B cell (primary cell): ENCODE measurements at regions not wholly inside any gene's neighbourhood (a gene's known extent, or its start where the extent isn't known, plus 50 kb on each side); places are given as distances from the start of the nearest gene placed in this dataset.

Experiments used
- ATAC-seq: fragments of 200-7000 bp; cut with Tn5 transposase; one replicate; pipeline ENCODE4 v1.10.0; 2021; ENCODE audit warnings: low read depth, mild to moderate bottlenecking, moderate number of reproducible peaks, moderate library complexity
- CTCF ChIA-PET: fragments of 350-600 bp; sonication (Branson Sonifier 250); formaldehyde crosslinking; loops from one replicate; lab custom pipeline; 2021; ENCODE audit warnings: antibody characterized with exemption, inconsistent platforms; lab: Charles Lee
- POLR2A ChIA-PET: fragments of 350-600 bp; sonication (Branson Sonifier 250); formaldehyde crosslinking; loops from one replicate; lab custom pipeline; 2021; ENCODE audit warnings: antibody characterized with exemption; lab: Charles Lee
- DNase-seq: peaks from one replicate; pipeline ENCODE4 v3.0.0; 2013
- H2AFZ ChIP-seq: 2 replicates; pipeline ENCODE4 v1.6.1; 2012; ENCODE audit warnings: mild to moderate bottlenecking, low read depth, low read length; ENCODE audit not compliant: insufficient read depth, poor library complexity, severe bottlenecking
- H3K27ac ChIP-seq, 2 donors: 1 replicate in 1 of 2; 2 replicates in 1 of 2; pipeline ENCODE4 v1.5.1; 2012 to 2013; ENCODE audit warnings: low read length in 2 of 2, mild to moderate bottlenecking in 2 of 2, moderate library complexity in 1 of 2
- H3K27me3 ChIP-seq, 4 experiments: fragments of 200-600 bp in 1 of 4; sonication (generic) in 1 of 4; replicated peaks in 1 of 4; 1 replicate in 2 of 4; 2 replicates in 2 of 4; pipeline versions ENCODE4 v1.6.1 to v1.7.0; 2013 to 2016; ENCODE audit warnings: low read length in 3 of 4, mild to moderate bottlenecking in 2 of 4, mixed read lengths in 1 of 4, moderate library complexity in 1 of 4; ENCODE audit not compliant: insufficient read depth in 4 of 4, control insufficient read depth in 3 of 4; ENCODE audit errors: control extremely low read depth in 1 of 4
- H3K36me3 ChIP-seq, 2 experiments: replicated peaks in 1 of 2; 1 replicate in 1 of 2; 2 replicates in 1 of 2; pipeline versions ENCODE4 v1.6.1 to v1.7.1; 2013; ENCODE audit warnings: low read length in 1 of 2; ENCODE audit not compliant: insufficient read depth in 2 of 2, control insufficient read depth in 1 of 2; ENCODE audit errors: control extremely low read depth in 1 of 2, extremely low read depth in 1 of 2
- H3K4me1 ChIP-seq, 2 donors: fragments of 200-600 bp in 1 of 2; sonication (generic) in 1 of 2; 1 replicate in 1 of 2; 2 replicates in 1 of 2; pipeline versions ENCODE4 v1.5.1 to v1.6.1; 2013 to 2017; ENCODE audit warnings: low read length in 2 of 2; ENCODE audit not compliant: control insufficient read depth in 2 of 2, insufficient read depth in 2 of 2
- H3K4me2 ChIP-seq: replicated peaks from 2 replicates; pipeline ENCODE3; 2012; ENCODE audit warnings: mild to moderate bottlenecking, low read depth, low read length; ENCODE audit not compliant: poor library complexity, severe bottlenecking
- H3K4me3 ChIP-seq, 5 experiments: fragments of 200-600 bp in 1 of 5; sonication (generic) in 1 of 5; 1 replicate in 3 of 5; 2 replicates in 2 of 5; pipeline versions ENCODE4 v1.5.1 to v1.7.0; 2011 to 2016; ENCODE audit warnings: low read length in 4 of 5, mild to moderate bottlenecking in 4 of 5, low read depth in 2 of 5, control low read depth in 1 of 5, moderate library complexity in 1 of 5; ENCODE audit not compliant: insufficient read depth in 1 of 5; ENCODE audit errors: control extremely low read depth in 1 of 5, extremely low read depth in 1 of 5
- H3K79me2 ChIP-seq: fragments of 200-600 bp; sonication (generic); one replicate; pipeline ENCODE4 v1.6.0; 2016; ENCODE audit warnings: low read length; ENCODE audit not compliant: control insufficient read depth, insufficient read depth
- H3K9ac ChIP-seq: fragments of 200-600 bp; sonication (generic); 2 replicates; pipeline ENCODE4 v1.6.1; 2017; ENCODE audit warnings: mild to moderate bottlenecking, low read length, moderate library complexity
- H3K9me3 ChIP-seq, 3 donors: one replicate each; pipeline versions ENCODE4 v1.6.1 to v1.7.1; 2013; ENCODE audit warnings: low read length in 2 of 3; ENCODE audit not compliant: control insufficient read depth in 2 of 3, insufficient read depth in 1 of 3; ENCODE audit errors: control extremely low read depth in 1 of 3
- H4K20me1 ChIP-seq: 2 replicates; pipeline ENCODE4 v1.6.0; 2012; ENCODE audit warnings: mild to moderate bottlenecking, low read length; ENCODE audit not compliant: insufficient read depth, control insufficient read depth, poor library complexity, severe bottlenecking
- H3K27ac Mint-ChIP-seq: one replicate; pipeline ENCODE4 v1.8.0; 2021; ENCODE audit warnings: mixed read lengths
- H3K27me3 Mint-ChIP-seq: one replicate; pipeline ENCODE4 v1.8.0; 2021; ENCODE audit warnings: mixed read lengths
- H3K4me1 Mint-ChIP-seq: one replicate; pipeline ENCODE4 v1.8.0; 2021; ENCODE audit warnings: mixed read lengths
- H3K4me3 Mint-ChIP-seq: one replicate; pipeline ENCODE4 v1.8.0; 2021; ENCODE audit warnings: mixed read lengths
- H3K9me3 Mint-ChIP-seq: one replicate; pipeline ENCODE4 v1.8.0; 2022; ENCODE audit warnings: mixed read lengths; ENCODE audit not compliant: insufficient read depth
- CTCF ChIP-seq: fragments of 200-600 bp; IDR thresholded peaks from one replicate; pipeline ENCODE4 v1.8.0; 2022; ENCODE audit warnings: antibody characterized with exemption, mild to moderate bottlenecking
- EZH2 ChIP-seq: IDR thresholded peaks from 2 replicates; pipeline ENCODE4 v1.6.1; 2012; ENCODE audit warnings: borderline replicate concordance, low read depth, mild to moderate bottlenecking, moderate library complexity, low read length; ENCODE audit not compliant: insufficient read depth, poor library complexity, severe bottlenecking
- WGBS: methylation state at CpG from one replicate; pipeline ENCODE4 v1.1.5; 2013; ENCODE audit warnings: missing lambda C conversion rate; ENCODE audit not compliant: insufficient coverage; 5-methylcytosine and 5-hydroxymethylcytosine counted together
- intact Hi-C: fragments of 100-400 bp; cut with micrococcal nuclease; formaldehyde crosslinking; loops from one replicate; pipeline ENCODE4 v1.10.0; 2022

- Histone ChIP-seq H3K9me3 (peaks cover 0 to 13% (median 4%) of the 10 kb centered on the region in 3 donors), H3K4me3 (no peak overlapping the region), H3K27me3 (peaks cover 0 to 8% (median 0%) of the 10 kb centered on the region in 4 experiments), H3K79me2 (no peaks in the 10 kb centered on the region), H3K9ac (no peak overlapping the region), H3K4me2 (no peak overlapping the region), H2AFZ (no peak overlapping the region), H3K4me1 (no peaks in the 10 kb centered on the region), H3K27ac (no peak overlapping the region), H3K36me3 (no peaks in the 10 kb centered on the region), H4K20me1 (no peaks in the 10 kb centered on the region)
- Mint-ChIP-seq H3K4me3 (no peak overlapping the region), H3K9me3 (peaks cover 4% of the 10 kb centered on the region), H3K4me1 (no peaks in the 10 kb centered on the region), H3K27ac (no peak overlapping the region), H3K27me3 (peaks cover 8% of the 10 kb centered on the region)
- DNase-seq: no peak
- no peak for ATAC-seq
- WGBS: 87% methylated on average over 6 of the region's 7 CpGs
- intact Hi-C loops: no loop called here
- TF ChIP-seq EZH2: no peak
- no peak for TF ChIP-seq CTCF
- ChIA-PET CTCF (no interaction called here), POLR2A (no interaction called here)
Observed at GRCh38 chr16:85355515-85355837, 243.2 kb upstream of the CIBAR2 start.

DNA sequence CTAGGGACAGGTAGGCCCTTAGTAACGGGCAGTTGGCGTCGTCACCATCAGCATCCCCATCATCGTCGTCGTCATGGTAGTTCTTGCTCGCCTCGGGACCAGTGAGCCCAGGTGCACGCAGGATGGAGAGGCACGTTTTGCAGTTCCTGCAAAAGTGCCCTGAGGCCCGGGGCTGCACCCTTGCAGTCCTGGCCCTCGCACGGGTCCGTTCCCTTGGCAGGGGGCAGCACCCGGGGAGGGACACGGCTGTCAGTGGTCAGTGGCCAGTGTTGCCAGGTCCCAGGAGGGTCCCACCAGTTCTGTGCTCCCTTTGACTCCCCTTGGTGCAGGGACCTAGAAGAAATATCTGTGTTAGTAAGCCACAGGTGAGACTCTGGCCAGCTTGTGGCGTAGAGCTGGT lies 243.9 kb upstream of the CIBAR2 start:
- no peak overlapping the region for H3K4me3 ChIP-seq
- TF ChIP-seq CTCF (no peak), EZH2 (no peak)
- no peak overlapping the region for H3K9ac ChIP-seq
- H3K27ac Mint-ChIP-seq: no peak overlapping the region
- ChIA-PET POLR2A (no interaction called here), CTCF (no interaction called here)
- peaks cover 4% of the 10 kb centered on the region for H3K9me3 Mint-ChIP-seq
- no peak for DNase-seq
- no peaks in the 10 kb centered on the region for H3K79me2 ChIP-seq
- H3K4me1 Mint-ChIP-seq: no peaks in the 10 kb centered on the region
- no peak for ATAC-seq
- H3K9me3 ChIP-seq: peaks cover 0 to 13% (median 4%) of the 10 kb centered on the region in 3 donors
- WGBS: 94% methylated on average over 16 of the region's 17 CpGs
- H3K27me3 ChIP-seq: peaks cover 0 to 8% (median 0%) of the 10 kb centered on the region in 4 experiments
- intact Hi-C loops: no loop called here
- H3K4me3 Mint-ChIP-seq: no peak overlapping the region
- H4K20me1 ChIP-seq: no peaks in the 10 kb centered on the region
- H3K27me3 Mint-ChIP-seq: peaks cover 8% of the 10 kb centered on the region
- no peak overlapping the region for H2AFZ ChIP-seq
- H3K27ac ChIP-seq: no peak overlapping the region
- H3K4me1 ChIP-seq: no peaks in the 10 kb centered on the region
- no peak overlapping the region for H3K4me2 ChIP-seq
- H3K36me3 ChIP-seq: no peaks in the 10 kb centered on the region
